ELF-1 (cell line): ENCODE measurements at regions not wholly inside any gene's neighbourhood (a gene's known extent, or its start where the extent isn't known, plus 50 kb on each side); places are given as distances from the start of the nearest gene placed in this dataset.
A peak's percentile ranks its signal among the peaks of the same experiment; 100 is the strongest.

Experiments
- DNase-seq: peaks from one replicate; pipeline ENCODE4 v3.0.0-alpha.2; 2016; ENCODE audit warnings: low read depth, low spot score

DNA sequence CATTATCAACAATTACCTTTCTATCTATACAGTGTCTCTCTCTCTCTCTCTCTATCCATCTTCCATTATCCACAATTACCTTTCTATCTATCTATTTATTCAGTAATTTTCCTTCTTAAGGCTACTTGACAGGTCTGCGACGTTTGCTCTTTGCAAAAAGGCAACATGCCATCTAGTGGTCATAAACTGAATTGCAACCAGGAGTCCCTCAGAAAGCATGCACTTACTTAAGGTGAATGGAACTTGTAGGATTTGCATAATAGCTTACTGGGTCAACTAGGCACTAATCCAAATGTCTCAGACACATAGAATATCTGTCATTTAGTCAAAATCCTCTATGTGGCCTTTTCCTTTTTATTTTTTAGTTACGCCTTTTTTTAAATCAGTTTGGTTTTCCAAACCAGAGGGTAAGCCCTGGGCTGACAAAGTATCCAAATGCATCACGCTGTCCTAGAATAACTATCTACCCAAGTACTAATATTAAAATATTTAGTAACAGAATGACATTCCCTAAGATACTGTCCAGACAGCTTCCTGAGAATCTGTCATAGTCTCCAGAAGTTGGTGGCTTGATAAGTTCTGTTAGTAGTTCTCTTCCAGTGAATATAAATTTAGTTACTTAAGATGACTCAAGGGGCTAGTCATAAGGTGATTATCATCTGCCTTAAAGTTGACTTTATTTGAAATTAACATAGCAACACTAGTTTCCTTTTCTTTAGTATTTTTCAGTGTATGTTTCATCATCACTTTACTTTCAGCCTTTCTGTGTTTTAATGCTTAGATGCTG, 208.3 kb downstream of the PPP1R3A start:
- DNase-seq = peak; percentile 60

DNA sequence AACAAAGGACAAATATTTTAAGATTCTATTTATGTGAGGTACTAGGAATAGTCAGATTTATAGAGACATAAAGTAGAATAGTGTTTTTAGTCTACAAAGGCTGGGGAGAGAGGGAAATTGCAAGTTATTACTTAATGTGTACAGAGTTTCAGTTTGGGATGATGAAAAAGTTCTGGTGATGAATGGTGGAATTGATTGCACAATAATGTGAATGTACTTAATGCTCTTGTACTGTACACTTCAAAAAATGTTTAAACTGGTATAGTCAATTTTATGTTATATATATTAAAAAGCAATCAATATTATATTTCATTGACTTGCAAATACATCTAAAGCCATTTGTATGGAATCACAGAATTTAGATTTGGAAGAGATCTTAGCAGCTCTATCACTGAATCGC, 213.4 kb downstream of the PPP1R3A start:
- DNase-seq = no peak

DNA sequence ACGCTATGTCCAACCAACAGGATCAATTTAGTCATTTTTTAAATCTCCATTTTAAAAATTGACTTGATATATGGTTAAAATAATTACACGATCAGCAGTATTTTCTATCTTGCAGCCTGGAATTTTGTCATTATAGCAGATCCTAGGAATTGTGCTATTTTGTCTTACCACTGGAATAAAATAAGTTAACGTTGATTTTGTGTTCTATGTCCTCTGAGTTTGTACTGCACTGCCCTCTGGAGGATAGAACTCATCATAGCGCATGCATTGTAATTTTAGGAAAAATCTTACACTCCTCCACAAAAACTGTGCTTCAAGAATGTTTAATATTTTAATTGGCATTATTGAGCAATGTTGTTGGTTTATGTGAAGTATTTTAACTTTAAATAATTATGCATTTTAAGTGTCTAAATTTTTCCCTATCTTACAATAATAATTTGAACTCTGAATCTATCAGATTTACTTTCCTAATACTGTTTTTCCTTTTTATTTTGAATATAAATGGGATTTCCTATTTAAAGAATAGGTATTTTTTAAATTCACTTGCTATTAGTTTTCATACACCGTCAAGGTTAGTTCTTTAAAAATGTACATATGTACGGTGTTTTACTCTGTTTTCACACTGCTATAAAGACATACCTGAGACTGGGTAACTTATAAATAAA, 220.1 kb downstream of the PPP1R3A start:
- no peak for DNase-seq

DNA sequence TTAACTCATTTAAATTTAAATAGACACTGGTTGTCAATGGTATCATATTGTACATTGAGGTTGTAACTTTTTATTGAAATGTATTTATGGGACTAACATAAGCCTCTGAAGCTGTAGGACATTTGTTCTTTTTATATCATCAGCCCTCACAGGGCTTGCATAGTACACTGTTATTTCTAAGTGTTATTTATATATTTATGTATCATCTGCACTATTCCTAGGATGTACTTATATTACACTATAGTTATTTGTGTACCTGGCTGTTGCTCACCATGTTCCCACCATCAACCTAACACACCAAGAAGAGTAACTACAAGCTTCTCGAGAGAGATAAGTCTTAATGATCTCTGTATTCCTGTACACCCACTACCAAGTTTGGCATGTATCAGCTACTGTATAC, 224.7 kb downstream of the PPP1R3A start:
- DNase-seq = no peak

DNA sequence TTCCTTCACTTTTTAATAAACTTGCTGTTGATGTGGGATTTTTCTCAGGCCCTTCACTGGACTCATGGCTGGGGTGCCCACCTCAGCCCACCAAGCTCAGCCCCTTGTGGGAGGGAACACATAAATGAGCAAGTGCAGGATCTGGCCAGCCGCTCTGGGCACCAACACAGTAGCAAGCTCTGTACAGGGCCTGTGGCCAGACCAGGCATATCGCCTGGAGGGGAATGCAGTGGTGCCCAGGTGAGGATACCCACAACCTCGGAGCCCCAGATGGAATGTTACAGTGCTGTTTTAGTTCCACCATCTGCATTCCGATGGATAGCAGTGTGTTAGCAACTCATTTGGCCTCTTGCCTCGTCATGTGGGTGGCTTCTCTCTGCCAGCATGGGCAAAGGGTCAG, 234.6 kb downstream of the PPP1R3A start:
- DNase-seq = no peak

DNA sequence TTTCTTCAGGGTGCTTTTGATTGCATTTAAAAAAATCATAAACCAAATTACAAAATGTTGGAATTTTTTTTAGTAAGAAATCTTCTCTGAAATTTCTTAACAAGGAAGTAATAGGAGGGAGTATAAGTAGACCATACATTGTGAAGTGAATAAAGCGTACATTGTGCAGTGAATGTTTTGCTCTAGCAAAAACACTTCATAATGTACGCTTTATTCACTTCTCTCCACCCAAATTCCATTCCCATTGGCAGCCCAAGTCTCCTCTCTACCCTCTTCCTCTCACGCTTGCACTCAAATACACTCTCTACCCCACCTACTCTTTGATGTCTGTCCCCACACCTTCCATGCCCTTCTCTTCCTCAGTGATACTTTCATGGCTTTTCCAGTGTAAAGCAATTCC, 241.0 kb downstream of the PPP1R3A start:
- no peak for DNase-seq

DNA sequence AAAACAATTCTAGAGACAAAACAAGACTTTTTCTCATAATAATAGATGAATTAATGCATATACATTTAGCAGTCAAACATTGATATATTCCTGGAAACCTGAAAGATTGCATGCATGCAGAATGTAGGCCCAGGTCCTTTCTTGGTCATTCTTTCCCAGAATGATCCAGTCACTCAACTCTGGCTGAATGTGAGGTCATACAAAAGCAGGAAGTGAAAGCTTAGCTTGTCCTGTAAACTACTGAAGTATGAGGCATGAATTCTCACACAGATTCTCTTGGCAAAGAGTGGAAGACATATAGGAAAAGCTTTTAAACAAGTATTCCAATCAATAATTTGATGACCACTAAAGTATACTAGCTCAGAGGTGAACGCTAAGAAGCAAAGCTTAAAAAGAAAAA, 253.9 kb downstream of the PPP1R3A start:
- no peak for DNase-seq

DNA sequence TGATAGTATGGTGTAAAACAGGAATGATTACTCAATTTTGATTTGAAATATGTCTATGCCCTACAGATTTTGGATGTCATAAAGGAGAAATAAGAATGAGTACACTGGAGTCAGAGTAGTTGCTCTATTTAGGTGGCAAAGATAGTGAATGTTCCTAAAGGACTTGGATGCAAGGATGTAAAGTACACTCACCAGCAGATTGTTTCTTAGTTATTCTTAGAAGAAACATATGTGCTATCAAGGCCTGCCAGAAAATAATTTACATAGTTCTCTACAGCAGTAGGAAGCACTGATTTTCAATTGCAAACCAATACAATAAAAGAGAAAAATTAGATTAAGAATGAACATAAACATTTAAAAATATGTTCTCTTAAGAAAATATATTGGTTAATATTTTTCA, 259.4 kb downstream of the PPP1R3A start:
- no peak for DNase-seq

DNA sequence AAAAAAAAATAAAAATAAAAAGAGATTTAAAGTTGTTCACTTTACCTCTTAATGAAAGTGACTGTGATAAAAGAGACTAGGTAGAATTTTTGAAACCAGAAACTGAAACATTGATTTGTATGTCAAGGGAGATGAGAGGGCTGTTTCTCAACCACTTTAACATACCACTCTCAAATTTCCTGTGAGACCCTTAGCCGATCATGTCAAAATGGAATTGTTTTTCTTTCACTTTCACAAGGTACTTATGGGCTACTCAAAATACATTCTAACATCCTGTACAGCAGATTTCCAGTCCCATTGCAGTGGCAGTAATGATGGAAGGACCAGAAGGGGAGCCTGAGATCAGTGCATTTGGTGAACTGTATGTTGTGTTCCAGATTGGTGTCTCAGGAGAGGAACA, 261.2 kb downstream of the PPP1R3A start:
- DNase-seq = no peak

DNA sequence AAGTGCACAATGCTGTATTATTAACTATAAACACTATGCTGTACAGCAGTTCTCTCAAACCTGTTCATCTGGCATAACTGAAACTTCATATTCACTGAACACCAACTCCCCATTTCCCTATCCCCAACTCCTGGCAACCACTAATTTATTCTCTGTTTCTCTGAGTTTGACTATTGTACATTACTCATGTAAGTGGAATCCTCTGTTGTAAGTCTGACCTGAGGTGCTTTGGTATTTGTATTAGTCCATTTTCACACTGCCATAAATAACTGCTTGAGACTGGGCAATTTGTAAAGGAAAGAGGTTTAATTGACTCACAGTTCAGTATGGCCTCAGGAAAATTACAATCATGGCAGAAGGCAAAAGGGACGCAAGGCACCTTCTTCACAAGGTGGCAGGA, 266.3 kb downstream of the PPP1R3A start:
- no peak for DNase-seq

DNA sequence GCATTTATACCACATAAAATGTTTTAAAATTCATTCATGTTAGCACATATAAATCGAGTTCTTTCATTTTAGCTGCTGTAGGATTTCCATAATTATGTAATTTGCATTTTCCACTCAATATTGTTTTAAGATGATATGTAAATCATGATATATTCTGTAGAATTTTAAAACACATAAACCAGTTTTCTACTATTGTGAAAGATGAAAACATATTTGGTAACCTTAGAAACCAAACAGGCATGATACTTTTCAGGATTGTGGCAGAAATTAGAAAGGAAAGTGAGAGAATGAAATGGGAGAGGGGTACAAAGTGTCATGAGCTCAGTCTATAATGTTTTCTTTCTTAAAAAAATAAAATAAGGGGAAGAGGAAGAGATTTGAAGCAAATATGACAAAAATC, 269.3 kb downstream of the PPP1R3A start:
- DNase-seq = no peak

DNA sequence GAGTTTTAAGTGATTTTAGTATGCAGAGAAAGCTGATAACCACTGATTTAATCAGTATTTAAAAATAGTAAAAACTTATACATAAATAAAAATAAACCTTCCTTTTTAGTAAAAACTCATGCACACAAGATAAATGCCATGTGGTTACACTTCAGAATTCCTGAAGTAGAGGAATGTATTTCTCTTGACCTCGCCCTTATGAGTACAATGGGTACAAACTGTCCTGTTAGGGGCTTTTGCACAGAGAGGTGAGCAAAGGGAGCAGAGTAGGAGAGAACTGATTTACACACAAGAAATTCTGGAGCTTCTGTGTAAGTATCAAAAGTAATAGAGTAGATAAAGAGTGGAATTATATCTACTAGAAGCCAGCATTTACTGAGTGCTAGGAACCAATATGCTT, 279.6 kb downstream of the PPP1R3A start:
- DNase-seq = no peak

DNA sequence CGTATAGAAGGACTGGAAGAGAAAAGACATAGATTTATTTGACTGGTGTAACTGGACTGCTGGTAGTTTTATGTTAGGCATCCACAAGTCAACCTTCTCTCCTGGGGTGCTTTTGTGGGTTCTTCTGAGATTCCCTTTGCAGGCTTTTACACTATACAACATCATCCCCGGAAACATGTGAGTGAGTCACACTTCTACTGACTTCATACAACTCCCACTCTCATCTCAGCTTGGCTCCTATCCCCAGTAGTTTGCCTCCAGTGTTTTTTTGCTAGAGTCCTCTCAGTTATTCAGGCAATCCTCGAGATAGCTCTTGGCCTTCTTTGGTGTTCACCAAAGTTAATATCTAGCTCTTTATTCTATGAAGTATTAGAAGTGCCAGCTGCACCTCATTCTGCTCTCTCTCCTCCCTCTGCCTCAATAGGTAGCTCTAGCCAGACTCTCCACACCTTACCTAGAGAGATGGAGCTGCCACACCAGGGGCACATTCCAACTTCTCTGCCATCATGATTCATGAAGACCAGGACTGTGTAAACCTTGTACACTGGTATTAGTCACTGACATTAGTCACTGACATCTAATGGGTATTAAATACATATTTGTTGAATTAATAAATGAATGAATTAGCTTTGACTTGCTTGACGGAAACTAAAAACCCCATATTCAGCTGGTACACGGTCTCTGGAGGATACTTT, 281.9 kb downstream of the PPP1R3A start:
- DNase-seq = no peak

DNA sequence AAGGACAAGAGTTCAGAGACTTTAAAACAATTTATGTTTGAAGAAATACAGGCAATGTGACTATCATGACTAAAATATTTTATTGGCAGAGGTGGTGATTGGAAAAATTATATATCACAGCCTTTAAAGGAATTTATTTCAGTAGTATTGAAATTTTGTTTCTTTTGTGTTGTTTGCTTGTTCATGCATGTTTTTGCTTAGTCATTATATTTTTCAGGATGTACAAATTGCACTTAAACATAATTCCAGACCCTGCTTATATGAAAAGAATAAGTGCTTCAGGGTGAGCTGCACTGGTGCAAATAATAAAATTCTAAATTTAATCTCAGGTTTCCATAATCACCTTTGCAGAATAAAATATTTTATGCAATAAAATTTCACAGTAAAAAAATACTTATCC, 283.3 kb downstream of the PPP1R3A start:
- DNase-seq = no peak

DNA sequence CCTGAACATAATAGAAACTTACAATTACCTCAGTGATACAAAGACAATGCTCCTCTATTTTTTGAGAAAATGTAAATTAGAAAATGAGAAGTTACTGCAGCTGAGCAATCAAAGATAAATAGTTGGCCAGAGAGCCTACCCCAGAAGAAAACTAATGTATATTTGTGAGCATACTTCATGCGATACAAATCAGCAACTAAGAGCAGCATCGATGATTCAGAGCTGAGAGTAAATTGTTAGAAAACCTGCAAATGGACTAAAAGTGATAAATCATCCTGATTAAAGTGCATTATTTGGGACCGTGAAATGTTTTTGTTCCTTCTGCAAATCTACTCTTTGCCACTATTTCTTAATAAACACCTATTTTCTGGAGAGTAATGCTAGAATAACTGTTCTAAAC, 285.7 kb downstream of the PPP1R3A start:
- no peak for DNase-seq

DNA sequence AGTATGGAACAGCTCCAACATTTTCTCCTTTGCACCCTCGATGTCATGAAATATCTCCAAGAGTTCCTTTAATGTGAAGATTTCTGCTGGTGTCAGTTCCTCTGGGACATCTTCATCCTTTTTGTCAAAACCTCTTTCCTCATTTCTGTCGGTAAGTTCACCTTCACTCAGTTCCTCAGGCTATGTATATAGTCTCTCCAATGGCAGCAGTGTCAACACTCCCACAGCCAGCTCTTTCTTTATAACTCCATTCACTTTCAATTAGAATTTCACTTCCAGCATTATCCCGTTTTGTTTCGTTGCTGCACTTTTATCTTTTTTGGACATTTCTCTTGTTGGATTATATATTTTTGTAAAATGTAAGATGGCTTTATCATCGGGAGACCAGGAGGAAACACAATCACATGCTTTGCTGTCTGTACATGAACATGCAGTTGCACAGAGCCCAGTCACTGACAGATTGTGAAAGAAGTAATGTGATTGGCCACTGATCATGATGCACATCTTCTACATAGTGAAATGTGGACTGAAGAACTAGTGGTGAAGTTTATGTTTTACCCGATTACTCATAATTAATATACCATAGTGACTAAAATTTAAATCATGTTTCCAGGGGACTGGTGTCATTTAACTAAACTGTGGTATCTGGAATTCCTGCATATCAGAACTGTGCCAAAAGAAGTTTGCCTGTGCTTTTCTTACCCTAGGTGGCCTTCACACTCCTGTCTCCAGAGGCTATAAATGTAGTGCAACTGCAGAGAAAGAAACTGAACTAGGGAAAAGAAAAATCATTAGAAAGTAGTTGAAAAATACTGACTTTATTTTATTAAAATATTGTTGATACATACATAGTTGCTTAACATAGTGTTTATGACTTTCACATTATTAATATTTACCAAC, 289.6 kb downstream of the PPP1R3A start:
- DNase-seq = no peak

DNA sequence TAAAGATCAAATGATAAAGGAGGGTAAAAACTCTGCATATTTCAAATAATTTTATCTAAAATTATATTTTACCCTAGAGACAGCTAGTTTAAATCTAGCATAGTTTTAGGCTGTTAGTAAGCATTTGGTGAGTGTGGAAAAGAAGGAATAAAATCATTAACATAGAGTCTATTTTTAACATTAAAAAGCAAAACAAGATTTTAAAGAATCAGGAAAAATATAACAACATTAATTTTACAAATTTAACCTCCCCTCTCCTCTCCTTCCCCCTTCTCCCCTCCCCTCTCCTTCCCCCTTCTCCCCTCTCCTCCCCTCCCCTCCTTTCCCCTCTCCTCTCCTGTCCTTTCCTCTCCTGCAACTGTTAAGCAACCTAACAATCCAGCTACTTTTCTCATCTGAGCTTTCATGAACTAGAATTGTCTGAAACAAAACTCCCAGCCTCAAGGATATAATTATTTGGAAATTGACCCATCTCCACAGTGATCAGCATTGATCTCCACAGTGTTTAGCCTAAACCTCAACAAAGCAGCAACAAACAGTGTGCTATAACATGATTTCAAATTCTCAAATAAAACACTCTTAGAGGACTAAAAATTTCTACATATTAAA, 293.2 kb downstream of the PPP1R3A start:
- DNase-seq = no peak

DNA sequence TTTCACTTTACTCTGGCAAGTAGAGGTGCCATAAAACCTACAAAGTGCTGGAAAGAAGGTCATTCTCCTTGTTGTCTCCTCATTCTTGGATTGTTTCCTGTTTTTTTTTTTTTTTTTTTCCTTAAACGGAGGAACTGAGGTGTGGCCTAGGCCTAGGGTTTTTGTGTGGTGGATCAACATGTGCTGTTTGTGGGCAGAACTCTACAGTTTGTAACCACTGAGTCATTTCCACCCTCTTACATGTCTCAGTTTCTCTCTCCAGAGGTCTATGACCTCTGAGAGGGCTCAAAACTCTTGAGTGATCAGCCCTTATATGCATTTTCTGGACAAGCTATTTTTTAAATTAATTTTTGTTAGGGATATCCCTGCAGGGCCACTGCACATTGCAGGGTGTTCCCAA, 296.0 kb downstream of the PPP1R3A start:
- DNase-seq = no peak

DNA sequence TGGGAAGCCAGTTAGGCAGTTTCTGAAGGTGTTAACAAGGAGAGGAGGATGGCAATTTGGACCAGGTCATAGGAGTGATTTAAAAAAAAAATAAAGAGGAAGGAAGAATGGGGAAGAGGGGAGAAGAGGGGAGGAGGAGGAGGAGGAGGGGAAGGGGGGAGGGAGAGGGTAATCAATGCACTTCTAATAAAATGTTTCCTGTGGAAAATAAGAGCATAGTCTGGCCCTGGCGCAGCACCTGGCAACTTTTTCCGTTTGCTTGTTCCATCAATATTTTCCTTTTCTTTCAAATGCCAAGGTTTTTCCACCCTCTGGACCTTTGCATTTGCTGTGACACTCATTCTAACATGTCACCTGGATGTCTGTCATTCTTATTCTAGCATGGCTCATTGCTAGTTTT, 308.2 kb downstream of the PPP1R3A start:
- DNase-seq = no peak

DNA sequence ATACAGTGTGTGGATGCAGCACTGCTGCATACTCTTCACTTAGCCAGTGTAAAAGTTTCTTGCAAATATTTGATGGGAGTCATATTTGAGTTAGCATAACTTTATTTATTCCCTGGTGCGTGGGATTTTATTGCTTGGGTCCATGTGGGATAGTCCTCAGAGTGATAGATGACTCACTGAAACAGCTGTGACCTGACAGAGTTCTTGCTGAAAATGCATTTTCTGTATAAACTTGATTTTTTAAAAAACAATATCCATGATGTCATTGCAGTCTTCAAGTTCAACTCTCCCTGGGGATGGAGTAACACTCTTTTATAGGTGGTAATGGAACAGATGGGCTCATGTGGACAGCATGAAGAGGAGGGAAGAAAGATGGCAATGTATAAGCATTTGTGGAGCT, 310.0 kb downstream of the PPP1R3A start:
- no peak for DNase-seq

DNA sequence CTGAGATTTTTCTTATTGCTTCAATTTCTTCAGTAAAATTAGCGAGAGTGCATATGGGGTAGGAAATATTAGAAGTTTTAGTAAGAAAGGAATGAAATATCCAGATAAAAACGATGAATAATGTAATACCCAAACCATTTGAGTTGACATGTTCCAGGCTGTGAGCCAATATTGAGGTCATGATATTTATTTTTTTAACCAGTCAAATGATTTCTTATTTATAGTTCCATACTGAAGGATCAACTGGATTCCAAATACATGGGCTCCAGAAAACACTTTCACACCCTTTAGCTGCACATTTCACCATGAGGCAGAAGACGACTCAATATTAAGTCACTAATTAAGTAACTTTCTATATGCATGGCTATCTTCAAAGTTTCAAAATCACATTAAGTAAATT, 312.5 kb downstream of the PPP1R3A start:
- no peak for DNase-seq
